NCI-H774 (cell line): ENCODE measurements at regions not wholly inside any gene's neighbourhood (a gene's known extent, or its start where the extent isn't known, plus 50 kb on each side); places are given as distances from the start of the nearest gene placed in this dataset.
"Not testable (repeated sequence)": the region's sequence is repeated elsewhere in the genome, so short reads cannot be mapped to it uniquely, and the experiment has no call there.

Source experiments
- DNase-seq: peaks from one replicate; lab custom pipeline; 2025; lab: John Stamatoyannopoulos, UW

DNA sequence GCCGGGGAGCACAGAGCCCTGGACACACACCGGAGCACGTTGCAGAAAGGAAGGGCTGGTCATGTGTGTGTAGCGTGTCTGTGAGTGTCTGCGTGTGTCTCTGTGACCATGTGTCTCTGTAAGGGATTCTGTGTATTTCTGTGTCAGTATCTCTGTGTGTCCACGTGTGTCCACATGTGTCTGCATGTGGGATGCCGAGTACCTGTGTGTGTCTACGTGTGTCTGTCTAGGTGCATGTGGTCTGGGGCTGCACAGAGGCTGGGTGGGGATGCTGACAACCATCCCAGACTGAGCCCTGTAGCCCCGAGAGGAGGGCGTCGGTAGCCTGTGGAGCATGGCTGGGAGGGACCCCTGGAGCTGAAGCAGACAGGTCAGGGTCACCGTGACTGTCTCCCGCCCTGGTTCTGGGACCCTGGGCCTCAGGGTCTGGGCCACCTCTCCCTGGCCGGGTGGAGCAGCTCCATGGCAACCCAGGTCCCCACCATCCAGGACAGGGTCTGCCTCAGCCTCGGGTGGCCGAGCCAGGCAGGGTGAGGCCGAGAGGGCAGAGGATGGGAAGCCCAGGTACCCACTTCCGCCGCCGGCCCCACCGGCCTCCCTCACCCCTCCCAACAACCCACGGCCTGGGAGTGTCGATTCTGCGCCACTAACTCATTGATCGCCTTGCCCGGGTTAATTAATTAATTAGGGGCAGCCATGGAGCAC lies 122.7 kb downstream of the FAM53A start:
- no peak for DNase-seq

DNA sequence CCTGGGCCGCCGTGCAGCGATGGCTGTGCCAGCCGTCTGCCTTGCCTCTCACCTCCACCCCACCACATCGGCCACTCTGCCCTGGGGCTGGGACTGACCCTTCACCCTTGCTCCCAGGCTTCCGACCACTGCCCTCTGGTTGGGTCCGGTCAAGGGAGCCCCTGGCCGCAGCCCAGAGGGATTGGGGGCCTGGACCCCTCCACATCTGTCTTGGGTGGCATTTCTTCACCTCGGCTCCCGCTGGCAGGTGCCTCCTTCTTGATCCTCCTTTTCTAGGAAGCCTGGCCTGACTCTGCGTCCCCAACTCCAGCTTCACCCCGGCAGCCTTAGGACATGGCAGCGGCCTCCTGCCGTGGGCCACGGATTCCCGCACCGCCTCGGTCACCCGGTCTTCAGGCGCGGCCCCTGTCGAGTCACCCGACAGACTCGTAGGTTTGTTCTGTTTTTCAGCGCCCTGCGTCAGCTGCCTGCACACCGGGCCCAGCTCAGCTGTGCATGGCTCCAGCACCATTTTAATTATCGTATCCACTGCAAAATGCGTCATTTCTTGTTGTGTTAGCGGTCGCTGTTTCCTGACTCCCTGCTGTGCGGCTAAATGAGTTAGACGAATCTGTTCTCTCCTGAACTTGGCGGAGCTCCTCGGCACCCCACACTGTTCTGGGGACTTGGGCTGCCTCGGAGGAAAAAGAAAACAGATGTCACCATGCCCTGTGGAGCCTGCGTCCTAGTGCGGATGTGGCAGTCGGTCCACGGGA lies 124.0 kb downstream of the FAM53A start:
- DNase-seq, result no peak

DNA sequence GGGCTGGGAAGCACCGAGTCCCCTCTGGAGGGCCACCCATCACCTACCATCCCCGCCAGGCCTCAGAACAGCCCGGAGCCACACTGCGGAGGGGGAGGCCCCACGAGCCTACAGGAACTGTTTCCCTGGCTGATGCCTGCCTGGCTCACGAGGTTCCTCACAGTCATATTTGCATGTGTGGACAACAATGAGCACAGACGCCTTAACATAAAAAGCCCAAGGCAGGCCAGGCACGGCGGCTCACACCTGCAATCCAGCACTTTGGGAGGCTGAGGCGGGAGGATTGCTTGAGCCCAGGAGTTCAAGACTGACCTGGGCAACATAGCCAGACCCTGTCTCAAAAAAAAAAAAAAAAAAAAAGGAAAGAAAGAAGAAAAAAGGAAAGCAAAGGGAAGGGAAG lies 125.9 kb downstream of the FAM53A start:
- DNase-seq, result no peak

DNA sequence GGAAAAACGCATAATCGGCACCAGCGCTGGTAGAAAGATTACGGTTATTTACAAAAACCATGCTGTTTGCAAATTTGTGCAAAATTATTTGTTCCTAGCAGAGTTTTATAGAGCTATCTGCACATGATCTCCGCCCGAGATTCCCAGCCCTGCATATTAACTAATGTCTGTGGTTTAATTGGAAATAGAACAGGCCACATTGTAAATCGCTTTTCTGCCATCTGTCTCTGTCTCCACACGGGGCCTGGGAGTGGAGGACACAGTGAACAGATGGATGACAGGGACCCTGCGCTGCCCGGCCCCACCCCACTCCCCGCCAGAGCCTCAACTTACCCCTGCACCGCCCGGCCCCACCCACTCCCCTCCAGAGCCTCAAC lies 126.9 kb downstream of the FAM53A start:
- DNase-seq, result no peak

DNA sequence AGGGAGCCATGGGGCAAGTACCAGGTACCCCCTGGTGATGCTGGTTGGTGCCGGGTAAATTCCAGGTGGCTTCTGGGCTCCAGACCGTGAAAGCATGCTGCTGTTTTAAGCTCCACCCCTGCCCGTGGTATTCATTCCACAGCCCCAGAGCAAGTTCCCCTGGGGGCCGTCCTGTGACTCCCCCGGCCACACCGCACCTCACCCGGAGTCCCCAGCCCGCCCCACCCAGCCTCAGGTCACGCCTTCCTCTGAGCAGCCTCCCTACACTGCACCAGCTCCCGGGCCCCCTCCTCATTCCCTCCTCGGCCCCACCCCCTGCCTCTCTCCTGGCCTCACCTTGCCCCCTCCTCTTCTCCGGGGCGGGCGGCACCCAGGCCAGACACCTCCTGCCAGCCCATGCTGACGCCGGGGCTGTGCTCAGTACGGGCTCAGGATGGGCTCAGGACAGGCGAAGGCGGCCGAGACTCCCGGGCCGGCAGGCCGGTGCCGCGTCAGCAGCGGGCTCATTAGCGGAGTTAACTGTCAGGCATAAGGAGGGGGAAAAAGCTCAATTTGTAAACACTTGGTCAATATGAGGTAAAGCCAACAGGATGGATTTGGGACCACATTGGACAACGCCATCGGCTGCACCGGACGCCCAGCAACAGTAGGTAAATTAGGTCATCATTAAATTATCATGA lies 127.4 kb downstream of the FAM53A start:
- DNase-seq, result no peak

DNA sequence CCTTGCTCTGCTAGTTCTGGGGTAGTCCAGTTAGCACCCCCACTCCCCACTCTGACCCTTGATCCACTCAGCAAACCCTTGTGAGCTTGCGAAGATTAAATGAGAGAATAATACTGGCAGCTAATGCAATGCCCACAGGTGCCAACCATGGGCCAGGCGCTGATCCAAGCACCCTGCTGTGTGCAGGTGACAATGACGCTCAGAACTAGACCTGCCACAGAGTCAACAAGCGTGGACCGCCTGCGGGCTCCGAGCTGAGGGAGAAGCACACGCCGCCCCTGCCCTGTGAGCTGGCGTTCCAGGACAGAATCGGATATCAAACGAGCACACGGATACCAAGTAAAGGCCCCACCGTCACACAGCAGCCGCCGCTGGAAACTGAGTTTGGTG lies 129.2 kb downstream of the FAM53A start:
- peak; percentile 64 for DNase-seq

DNA sequence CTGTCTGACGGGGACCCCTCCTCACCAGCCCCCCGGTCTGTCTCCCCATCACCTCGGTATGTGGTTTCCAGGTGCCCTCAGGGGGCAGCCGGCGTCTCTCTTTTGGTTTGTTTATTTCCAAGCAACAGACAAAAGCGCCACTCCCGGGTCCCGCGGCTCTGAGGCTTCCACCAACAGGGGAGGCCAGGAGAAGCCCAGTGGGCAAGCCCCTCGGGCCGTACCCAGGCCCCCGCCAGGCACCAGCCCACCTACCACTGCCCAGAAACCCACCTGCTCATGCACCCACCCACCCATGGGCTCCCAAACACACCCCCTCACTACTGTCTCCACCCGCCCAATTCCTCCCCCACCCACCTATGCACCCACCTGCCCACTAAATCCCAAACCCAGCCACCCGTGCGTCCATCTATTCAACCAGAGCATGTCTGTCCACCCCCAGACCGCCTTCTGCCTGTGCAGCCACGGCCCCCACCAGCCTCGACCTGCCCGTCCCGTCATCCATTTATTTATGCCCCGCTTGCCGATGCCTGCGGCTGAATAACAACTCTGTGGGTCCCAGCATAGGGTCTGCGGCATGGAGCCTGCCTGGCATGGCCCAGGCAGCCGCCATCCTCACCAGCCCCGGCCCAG lies 129.8 kb downstream of the FAM53A start:
- DNase-seq, result no peak

DNA sequence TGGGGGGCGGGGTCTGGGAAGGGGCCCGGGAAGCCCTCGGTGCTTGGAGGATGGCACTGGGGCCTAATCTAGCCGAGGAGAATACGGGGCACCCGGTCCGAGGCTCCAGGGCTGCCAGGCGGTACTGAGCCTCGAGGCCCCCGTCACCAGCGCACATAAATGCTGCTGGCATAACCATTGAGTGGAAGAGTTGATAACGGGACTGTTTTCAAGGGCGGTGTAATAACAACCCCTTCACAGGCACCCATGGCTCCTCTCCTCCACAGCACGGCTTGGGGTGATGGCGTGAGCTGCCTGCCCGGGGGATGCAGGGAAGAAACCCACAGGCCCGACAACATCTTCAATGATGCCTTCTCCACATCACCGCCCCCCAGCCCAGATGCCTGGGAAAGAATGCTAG lies 130.7 kb downstream of the FAM53A start:
- DNase-seq, result no peak

DNA sequence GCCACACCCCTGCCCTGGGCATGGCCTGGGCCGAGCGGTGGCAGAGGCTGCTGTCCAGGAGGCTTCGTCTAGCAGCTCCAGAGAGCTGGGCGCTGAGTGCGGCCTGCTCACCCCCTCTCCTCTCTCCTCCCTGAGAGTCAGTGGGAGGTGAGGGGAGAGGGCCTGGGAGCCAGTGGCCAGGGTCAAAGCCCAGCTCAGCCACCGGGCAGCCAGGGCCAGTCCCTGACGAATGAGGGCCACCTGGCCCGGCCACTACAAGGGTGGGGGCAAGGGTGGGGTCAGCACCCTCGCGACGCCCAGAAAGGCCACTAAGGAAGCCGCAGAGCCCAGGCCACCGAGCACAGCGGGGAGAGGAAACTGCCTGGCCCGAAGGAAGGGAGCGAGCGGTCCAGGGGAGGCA lies 131.7 kb downstream of the FAM53A start:
- no peak for DNase-seq

DNA sequence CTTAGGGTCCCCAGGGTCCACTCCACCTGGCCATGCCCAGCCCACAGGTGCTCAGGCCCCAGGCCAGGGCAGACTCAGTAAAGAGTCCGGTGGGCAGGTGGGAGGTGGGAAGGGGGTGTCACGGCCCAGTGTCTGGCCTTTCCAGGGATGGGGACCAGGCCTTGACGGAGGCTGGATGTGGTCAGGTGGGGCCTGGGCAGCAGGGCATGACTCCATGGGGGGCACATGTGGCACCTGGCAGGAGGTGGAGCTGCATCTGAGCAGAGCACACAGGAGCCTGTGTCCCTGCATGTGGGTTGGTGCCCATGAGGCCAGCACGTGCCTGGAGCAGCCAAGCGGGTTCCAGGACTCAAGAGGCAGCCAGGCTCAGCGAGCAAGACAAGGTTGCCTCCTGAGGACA lies 132.9 kb downstream of the FAM53A start:
- DNase-seq, result no peak

DNA sequence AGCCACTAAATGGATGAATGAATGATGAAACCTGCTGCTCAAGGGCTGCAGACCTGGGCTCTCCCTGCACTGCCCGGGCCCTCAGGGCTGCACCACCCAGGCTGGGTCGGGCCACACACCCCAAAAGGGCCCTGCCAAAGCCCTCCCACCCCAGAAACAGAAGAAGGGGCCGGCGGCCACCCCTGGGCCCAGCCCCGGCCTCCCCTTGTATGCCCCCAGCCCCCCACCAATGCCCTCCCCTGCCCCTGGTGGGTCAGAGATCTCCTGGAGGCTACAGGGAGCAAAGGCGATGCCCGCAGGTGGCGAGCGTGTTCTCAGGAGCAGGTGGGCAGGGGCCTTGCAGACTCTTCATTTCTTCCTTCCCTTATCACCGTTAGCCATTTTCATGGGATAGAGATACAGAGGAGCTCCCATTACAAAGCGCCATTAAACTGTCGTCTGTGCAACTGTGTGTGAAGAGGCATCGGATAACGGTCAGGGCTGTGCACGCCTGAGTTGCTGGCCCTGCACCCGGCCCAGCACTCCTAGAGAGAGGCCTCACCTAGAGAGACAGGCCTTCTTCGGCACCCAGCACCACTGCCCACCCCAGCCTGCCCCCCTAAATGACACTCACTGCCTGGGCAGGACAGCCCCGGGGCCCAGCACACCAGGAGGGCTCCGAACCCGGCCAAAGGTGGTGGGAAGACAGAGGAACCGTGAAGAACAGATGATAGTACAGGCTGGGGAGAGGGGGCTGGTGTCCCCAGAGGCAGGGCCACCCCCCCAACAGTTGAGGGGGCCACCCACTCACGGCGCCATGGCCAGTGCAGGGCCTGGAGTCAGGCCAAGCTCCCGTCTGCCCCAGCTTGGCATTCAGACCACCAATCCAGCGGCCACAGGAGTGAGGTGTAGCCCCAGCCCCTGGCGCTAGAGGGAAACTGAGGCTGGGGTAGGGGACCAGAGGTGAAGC lies 133.7 kb downstream of the FAM53A start:
- no peak for DNase-seq

DNA sequence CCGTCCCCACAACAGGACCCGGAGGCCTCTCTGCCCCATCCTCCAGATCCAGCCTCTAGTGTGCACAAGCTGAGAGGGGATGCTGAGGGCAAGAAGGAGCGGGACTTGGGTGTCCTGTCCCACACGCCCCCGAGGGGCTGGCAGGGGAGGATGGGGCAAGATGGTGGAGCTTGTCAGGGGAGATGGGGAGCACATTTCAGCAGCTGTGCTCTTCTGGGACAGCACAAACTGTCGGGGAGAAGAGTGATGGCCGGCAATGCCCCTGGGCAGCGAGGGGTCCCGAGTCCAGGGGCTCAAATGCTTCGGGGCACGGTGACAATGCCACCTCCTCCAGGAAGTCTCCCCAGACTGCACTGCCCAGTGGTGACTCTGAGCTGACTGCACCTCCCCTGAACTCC lies 134.5 kb downstream of the FAM53A start:
- no peak for DNase-seq

DNA sequence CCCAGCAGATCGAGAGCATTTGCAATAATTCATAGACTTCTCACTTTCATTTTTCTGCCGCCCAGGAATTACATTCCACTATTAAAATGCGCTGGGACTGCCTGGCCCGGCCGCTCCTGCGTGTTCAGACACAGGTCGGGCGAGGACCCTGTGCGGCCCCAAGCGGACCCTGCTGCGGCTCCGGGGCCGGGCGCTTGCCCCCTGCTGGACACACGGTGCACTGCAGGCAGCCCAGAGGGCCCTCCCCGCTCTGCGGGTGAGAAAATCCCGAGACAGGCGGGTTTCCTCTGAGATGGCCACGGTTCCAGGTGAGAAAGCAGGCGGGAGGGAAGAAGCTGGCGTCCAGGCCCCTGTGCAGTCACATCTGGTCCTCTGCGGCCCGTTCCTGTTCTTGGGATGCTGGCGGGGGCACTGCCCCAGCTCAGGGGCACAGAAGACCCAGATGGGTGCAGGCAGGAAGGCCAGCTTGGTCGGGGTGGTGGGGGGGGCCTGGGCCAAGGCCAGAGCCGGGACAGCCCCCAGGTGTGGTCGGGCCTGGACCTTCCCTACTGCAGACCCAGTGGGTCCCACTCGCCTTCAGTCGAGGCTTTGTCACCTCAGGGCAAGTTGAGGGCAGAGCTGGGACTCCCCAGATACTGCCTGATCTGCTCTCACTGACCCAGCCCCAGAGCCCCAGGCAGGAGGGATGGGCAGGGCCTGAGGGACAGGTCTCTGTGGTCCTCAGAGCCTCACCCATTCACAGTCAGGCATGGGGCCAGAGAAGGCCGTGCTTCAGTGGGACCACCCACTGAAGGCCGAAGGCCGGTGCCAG lies 135.1 kb downstream of the FAM53A start:
- not testable (repeated sequence) for DNase-seq

DNA sequence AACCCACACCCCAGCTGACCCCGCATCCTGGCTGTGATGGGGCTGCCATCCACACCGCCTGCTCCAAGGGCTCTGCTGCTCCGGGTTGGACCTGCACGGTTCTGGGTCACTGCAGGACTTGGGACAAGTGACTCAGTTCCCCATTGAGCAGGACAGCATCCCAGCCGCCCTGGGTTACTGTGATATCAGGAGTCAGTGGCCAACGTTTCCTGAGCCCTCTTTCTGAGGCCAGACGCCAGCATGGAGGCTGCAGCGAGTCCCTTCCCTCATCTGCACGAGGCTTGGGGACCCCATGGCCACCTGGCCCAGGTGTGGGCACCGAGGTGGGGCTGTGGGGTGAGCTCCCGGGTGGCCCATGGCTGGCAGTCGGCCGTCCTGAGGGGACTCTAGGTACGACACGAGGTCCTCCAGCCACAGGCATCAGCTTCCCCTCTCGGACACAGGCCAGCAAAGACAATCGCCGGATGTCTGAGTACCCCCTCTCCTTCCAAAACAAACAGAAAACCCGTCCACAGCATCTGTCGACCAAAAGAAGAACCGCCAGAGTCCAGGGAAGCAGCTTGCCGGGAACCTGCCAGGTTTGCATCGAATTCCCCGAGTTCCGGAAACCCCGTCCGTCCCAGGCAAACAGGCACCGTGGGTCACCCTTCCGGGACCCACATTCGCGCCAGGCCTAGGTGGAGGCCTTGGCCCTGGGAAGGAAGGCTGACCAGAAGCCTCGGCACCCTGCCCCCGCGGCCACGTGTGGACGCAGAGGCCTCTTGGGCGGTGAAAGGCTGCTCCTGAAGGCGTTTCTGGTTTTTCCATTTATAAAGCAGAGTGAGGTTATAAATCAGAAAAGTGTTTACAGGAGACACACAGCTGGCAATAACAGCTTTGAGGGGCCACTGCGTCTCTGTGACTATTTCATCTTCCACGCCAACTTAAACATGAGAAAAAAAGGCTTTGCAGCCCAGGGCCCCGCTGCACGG lies 136.0 kb downstream of the FAM53A start:
- DNase-seq, result no peak

DNA sequence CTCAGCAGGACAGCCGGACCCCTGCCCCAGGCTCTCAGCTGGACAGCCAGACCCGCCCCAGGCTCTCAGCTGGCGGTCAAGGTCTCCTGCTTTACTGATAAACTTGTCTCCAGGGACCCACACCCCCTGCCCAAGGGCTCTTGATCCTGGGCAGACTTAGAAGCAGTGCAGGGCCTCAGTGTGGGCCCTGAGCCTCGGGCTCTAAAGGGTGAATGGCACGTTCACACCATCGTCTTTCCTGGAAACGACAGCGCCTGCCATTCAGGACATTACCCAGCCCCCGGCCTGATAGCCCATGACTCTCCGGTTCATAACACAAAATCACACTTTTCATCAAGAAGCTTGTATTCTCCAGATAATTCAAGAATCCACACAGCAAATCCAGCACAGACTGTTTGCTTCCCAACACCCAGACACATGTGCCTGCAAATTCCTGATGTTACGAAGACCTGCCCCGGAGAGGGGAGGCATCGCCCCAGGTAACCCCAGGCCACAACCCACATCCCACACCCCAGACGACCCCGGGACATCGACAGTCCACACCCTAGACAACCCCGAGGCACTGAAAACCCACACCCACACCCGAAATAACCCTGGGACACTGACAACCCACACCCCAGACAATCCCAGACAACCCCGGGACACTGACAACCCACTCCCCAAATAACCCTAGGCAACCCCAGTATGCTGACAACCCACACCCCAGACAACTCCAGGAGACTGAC lies 136.8 kb downstream of the FAM53A start:
- DNase-seq, result no peak

DNA sequence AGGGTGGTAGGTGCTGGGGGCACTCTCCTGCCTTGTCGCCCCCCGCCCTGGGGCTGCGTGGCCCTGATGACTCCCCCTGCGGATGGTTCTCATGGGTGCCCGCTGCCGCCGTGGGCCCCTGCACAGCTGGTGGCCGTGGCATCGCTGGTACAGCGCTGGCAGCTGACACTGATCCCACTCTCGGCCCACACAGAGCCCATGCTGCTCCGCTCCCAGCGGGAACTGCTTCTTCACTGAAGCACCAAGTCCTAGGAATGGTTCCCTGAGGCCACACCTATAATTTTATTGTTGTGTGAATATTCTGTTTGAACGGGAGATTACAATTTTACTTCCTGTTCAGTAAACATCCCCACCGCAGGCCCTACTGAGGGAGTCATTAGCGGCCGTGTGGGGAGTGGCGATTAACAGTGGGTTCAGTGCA lies 138.6 kb upstream of the NKX1-1 start:
- no peak for DNase-seq

DNA sequence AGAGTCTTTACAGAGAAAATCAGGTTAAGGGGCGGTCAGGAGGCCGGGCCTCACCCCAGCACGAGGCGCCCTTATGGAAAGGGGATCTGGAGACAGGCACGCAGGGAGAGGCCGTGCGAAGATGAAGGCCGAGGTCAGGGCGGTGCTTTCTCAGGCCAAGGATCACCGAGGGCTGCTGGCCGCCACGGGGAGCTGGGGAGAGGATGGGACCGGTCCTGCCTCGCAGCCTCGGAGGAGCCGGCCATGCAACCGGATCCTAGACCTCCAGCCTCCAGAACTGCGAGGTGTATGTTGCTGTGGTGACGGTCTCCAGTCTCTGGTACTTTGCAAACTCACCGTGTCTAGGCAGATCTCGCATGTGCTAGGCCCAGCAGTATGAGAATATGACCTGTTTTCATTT lies 138.2 kb upstream of the NKX1-1 start:
- DNase-seq, result not testable (repeated sequence)

DNA sequence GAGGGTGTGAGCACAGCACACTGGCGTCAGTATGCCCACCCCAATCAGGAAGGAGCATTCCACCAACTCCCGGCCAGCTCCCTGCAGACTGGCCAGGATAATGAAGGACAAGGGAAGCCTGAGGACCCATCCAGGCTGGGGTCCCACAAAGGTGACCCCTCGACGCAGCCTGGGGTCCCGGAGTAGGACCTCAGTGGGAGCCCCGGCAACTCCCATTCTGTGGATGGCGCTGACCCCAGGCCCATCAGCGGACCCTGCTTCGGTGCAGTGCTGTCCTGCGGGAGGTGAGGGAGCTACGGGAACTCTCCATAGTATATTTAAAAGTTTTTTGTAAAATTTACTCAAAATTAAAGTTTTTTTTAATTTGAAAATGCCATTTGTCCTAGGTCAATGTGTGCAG lies 137.7 kb upstream of the NKX1-1 start:
- no peak for DNase-seq

DNA sequence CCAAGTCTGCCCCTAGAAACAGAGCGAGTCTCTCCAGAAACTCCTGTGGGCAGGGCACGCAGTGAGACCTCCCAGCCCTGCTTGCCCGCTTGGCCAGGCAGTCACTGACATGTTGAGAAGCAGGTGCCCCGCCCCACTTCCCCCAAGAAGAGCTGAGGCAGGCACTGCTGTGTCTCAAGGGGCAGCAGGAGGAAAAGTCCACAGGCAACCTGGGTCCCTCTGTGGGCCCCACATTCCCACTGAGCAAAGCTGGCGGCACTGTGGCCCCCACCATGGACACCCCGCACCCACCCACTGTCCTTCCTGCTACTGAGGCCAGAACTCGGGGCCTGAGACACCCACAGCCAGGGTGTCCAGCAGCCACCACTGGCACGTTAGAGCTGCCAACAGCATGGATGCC lies 137.3 kb upstream of the NKX1-1 start:
- DNase-seq, result no peak
